GM21526 (cell line): ENCODE measurements at regions not wholly inside any gene's neighbourhood (a gene's known extent, or its start where the extent isn't known, plus 50 kb on each side); places are given as distances from the start of the nearest gene placed in this dataset.
"Not testable (repeated sequence)": the region's sequence is repeated elsewhere in the genome, so short reads cannot be mapped to it uniquely, and the experiment has no call there.

Experiments
- ATAC-seq: cut with Tn5 transposase; IDR thresholded peaks from one replicate; pipeline ENCODE4 v1.9.1; 2021; ENCODE audit warnings: moderate library complexity; ENCODE audit not compliant: unreplicated experiment, low FRiP score

DNA sequence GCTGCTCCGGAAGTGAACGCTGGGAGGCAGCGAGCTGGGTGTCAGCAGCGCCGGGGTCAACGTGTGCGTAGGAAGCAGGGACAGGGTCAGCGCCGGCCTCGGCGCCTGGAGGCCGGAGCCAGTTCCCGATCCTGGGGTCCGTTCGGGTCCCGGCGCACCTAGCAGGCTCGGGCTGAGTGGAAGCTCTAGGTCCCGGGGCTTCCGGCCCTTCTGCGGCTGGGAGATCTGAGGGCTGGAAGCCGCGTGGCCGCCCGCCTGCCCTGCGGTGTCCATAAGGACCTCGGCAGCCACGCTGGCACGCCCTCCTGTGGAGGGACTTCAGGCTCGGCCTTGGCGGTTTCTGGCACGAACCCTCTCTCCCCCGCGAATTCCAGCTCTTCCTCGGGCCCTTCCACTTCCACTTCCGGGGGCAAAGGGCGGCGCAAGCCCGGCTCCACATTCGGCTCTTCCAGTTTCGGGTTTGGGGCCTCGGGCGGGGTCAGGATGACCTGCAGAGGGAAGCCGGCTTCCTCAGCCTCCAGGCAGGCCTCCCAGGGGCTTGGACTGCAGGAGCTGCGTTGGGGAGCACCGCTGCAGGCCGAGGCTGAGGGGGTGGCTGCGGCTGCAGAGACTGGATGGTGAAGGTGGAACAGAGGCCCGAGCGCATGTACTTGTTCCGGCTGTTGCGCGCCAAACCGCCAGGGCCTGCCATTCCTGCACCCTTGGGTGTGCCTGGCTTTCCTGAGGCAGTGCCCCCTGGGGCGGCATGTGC lies 146.2 kb downstream of the TMEM121 start:
- not testable (repeated sequence) for ATAC-seq

GRCh38 chr14:105675433-105675832 lies 149.1 kb downstream of the TMEM121 start:
- ATAC-seq, result not testable (repeated sequence)

GRCh38 chr14:105675905-105676670 lies 149.7 kb downstream of the TMEM121 start:
- not testable (repeated sequence) for ATAC-seq

GRCh38 chr14:105678057-105678456 lies 151.7 kb downstream of the TMEM121 start:
- not testable (repeated sequence) for ATAC-seq

DNA sequence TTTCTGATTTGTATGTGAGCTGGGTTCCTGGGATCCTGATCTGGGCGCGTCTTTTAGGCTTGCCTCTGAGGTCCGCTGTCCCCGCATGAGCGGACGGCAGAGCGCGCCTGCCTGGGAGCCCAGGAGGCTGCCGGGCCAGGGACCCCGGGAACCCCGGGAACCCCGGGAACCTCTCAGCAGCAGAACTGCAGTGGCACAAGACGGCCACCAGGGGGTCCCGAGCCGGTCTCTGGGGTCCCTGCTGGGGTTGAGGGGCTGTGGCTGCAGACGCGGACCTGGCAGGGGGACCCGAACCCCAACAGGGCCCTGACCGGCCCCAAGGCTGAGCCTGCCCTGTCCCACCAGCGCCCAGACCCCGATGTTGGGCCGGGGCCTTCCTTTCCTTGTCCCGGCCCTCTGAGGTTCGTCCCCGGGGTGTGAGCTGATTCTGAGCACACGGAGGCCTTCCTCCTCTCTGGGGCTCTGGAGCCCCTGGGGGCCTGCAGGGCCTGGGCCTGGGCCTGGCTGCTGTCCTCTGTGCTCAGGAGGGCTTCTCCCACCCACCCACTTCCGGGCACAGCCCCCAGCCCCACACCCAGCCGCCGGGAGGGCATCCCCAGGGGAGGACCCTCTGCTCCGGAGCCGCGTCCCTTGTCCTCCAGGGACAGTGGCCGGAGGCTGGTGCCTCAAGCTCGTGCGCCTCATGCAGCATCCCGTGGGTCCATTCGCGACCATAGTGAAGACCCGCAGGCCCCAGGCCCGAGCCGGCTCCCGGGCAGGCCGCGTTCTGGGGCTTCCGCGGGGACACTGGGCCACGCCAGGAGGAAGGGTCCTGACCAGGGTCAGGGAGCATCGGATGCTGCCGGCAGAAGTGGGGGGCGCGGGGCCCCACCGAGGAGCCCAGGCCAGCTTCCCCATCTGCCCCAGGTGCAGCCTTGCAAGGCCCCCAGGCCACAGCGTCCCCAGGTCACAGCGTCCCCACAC lies 152.9 kb downstream of the TMEM121 start:
- ATAC-seq, result not testable (repeated sequence)

DNA sequence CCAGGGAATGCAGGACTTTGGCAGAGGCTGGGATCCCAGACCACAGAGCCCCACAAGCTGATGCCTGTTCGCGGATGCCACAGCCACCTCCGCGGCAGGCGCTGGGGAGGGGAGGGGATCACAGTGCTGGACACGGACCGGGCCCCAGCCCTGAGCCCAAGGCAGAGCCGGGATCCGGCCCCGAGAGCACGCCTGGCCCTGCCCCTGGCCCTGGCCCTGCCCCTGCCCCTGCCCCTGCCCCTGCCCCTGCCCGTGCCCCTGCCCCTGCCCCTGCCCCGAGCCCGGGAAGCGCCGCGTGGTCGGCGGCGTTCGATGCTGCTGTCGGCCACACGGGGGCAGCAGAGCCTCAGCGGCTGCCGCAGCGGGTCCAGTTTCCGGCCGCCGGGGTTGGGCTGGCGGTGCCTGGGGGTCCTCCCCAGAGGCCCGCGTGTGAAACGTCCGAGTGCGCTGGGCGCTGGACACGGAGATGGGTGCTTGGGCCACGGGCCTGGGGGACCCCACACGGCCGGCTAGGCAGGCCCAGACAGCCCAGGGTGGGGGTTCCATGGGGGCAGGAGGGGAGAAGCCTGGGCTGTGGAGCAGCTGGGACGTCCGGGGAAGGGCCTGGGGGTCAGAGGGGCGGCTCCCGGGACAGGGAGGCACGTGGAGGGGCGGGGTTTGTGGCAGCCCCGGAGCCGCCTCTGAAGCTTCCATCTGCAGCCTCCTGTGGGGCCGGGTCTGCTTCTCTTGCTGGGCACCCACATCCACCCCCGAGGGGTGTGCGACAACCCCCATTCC lies 153.8 kb downstream of the TMEM121 start:
- ATAC-seq, result peak; percentile 39

- peak; percentile 31 for ATAC-seq
Observed at GRCh38 chr14:105680736-105681098, 154.3 kb downstream of the TMEM121 start.

DNA sequence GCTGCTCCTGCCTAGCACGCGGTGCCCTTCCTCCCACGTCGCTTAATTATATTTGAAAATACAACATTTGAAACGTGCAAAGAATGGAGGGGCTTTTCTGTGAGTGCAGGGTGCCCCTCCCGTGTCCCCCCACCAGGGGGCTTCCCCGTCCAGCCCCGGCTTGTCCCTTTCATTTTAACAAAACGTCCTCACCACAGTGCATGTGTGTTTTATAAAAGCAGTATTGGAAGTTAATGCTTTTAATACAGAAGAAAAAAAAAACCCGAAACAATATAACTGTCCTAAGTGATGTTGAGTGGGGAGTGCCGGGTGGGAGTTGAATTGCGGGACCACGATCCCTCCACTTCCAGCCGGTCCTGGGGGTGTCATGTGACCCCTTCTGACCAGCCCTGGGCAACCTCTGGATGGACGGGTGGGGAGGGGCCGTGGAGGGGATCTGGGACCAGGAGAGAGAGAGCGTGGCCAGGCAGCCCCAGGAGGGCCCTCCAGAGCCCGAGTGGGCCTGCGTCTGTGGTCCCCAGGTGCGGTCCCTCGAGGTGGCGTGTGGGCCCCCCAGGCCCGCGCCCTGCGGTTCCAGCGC lies 155.3 kb downstream of the TMEM121 start:
- ATAC-seq, result not testable (repeated sequence)

- not testable (repeated sequence) for ATAC-seq
Observed at GRCh38 chr14:105682442-105682841, 156.1 kb downstream of the TMEM121 start.

DNA sequence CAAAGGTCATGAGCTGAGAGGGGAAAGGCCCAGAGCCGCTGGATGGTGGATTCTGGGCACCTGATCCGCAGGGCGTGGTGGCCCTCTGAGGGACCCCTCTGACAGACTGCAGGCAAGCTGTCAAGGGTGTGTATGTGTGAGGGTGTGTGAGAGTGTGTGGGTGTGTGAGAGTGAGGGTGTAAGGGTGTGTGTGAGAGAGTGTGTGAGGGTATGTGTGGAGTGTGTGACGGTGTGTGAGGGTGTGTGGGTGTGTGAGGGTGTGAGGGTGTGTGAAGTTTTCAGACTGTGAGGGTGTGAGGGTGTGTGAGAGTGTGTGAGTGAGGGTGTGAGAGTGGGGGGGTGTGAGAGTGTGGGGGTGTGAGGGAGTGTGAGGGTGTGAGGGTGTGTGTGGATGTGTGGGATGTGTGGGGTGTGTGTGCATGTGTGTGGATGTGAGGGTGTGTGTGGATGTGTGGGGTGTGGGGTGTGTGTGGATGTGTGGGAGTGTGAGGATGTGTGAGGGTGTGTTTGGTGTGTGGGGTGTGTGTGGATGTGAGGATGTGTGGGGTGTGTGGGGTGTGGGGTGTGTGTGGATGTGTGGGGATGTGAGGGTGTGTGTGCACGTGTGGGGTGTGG lies 156.7 kb downstream of the TMEM121 start:
- ATAC-seq, result no peak

GRCh38 chr14:105684056-105684455 lies 157.7 kb downstream of the TMEM121 start:
- not testable (repeated sequence) for ATAC-seq

DNA sequence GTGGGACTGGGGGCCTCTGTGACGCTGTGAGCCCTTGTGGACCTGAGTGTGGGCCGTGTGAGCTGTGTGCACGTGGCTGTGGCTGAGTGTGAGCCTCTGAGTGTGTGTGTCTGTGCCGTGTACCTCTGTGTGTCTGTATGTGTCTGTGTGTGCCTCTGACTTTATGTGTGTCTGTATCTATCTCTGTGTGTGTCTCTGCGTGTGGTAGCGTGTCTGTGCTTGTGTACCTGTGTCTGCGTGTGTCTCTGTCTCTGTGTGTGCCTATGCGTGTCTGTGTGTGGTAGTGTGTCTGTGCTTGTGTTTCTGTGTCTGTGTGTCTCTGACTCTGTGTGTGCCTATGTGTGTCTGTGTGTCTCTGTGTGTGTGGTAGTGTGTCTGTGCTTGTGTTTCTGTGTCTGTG lies 158.2 kb downstream of the TMEM121 start:
- ATAC-seq, result not testable (repeated sequence)

GRCh38 chr14:105685003-105685402 lies 158.6 kb downstream of the TMEM121 start:
- ATAC-seq, result no peak

GRCh38 chr14:105685605-105686004 lies 159.2 kb downstream of the TMEM121 start:
- not testable (repeated sequence) for ATAC-seq

- ATAC-seq, result not testable (repeated sequence)
Observed at GRCh38 chr14:105686050-105686449, 159.7 kb downstream of the TMEM121 start.

GRCh38 chr14:105686462-105687170 lies 160.2 kb downstream of the TMEM121 start:
- ATAC-seq, result not testable (repeated sequence)

- ATAC-seq, result not testable (repeated sequence)
Observed at GRCh38 chr14:105687171-105688022, 161.0 kb downstream of the TMEM121 start.

DNA sequence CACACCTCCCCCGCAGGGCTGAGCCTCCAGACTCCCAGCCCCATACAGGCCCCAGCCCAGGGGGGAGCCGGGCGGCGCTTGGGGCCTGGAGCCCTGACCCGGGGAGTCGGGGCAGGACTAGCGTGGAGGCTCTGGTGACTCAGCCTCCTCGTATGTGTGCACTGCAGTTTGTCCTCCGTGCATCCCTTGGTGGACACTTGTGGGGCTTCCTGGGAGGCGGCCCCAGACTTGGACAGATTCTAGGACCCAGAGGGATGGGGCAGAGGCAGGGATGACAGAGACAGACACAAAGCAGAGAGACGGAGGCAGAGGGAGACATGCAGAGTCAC lies 161.6 kb downstream of the TMEM121 start:
- peak; percentile 35 for ATAC-seq
